MM.1S (cell line): ENCODE measurements at regions not wholly inside any gene's neighbourhood (a gene's known extent, or its start where the extent isn't known, plus 50 kb on each side); places are given as distances from the start of the nearest gene placed in this dataset.

ENCODE experiments used
- CTCF ChIP-seq: fragments of 300-600 bp; sonication (generic); IDR thresholded peaks from 2 replicates; pipeline ENCODE4 v1.5.1; 2016; ENCODE audit warnings: antibody characterized with exemption, low read length, mixed read lengths
- EZH2phosphoT487 ChIP-seq: fragments of 300-600 bp; sonication (generic); IDR thresholded peaks from 2 replicates; pipeline ENCODE4 v1.6.1; 2018; ENCODE audit warnings: antibody characterized with exemption, low read length

GRCh38 chr3:188083011-188083410, 70.9 kb upstream of the LPP start:
- TF ChIP-seq CTCF (no peak), EZH2phosphoT487 (no peak)
